VCaP (cell line): ENCODE measurements at regions not wholly inside any gene's neighbourhood (a gene's known extent, or its start where the extent isn't known, plus 50 kb on each side); places are given as distances from the start of the nearest gene placed in this dataset.

Experiments used
- H3K27ac ChIP-seq: fragments of 450-650 bp; 2 replicates; pipeline ENCODE4 v1.5.1; 2017
- CTCF ChIP-seq: fragments of 450-650 bp; conservative IDR thresholded peaks from 2 replicates; pipeline ENCODE4 v1.5.1; 2017; ENCODE audit warnings: mild to moderate bottlenecking, moderate library complexity

- TF ChIP-seq CTCF, result no peak
- H3K27ac ChIP-seq, result no peak overlapping the region
Measured at GRCh38 chr12:100703337-100703736, 91.2 kb upstream of the ANO4 start.

- no peak overlapping the region for H3K27ac ChIP-seq
- no peak for TF ChIP-seq CTCF
Measured at GRCh38 chr12:100703868-100704267, 90.7 kb upstream of the ANO4 start.

- no peak for TF ChIP-seq CTCF
- H3K27ac ChIP-seq, result no peak overlapping the region
Measured at GRCh38 chr12:100706033-100706432, 88.5 kb upstream of the ANO4 start.

GRCh38 chr12:100708591-100708990 lies 86.0 kb upstream of the ANO4 start:
- no peak for TF ChIP-seq CTCF
- no peak overlapping the region for H3K27ac ChIP-seq

- no peak for TF ChIP-seq CTCF
Measured at GRCh38 chr12:100715976-100716944, 78.3 kb upstream of the ANO4 start.

GRCh38 chr12:100716945-100717732 lies 77.4 kb upstream of the ANO4 start:
- no peak overlapping the region; the same call in 1 of the 2 replicates for H3K27ac ChIP-seq

More at GRCh38 chr12:100715976-100716944, 78.3 kb upstream of the ANO4 start:
- no peak overlapping the region for H3K27ac ChIP-seq

More at GRCh38 chr12:100716945-100717732, 77.4 kb upstream of the ANO4 start:
- TF ChIP-seq CTCF, result no peak
